ENCODE measurements at regions not wholly inside any gene's neighbourhood (a gene's known extent, or its start where the extent isn't known, plus 50 kb on each side); places are given as distances from the start of the nearest gene placed in this dataset.

- Mint-ChIP-seq H3K9me3 (no peaks in the 10 kb centered on the region), H3K27ac (no peak overlapping the region), H3K4me1 (no peaks in the 10 kb centered on the region), H3K36me3 (no peaks in the 10 kb centered on the region), H3K4me3 (no peak overlapping the region), H3K27me3 (peaks cover 5 to 10% of the 10 kb centered on the region in 2 donors)
- Histone ChIP-seq H3K9me3 (ENCODE audit: low read length) (no peaks in the 10 kb centered on the region), H3K4me3 (ENCODE audit: low read length) (no peak overlapping the region), H3K4me1 (ENCODE audit: insufficient read depth, low read length) (no peaks in the 10 kb centered on the region), H3K36me3 (ENCODE audit: insufficient read depth, low read length) (no peaks in the 10 kb centered on the region), H3K27me3 (ENCODE audit: insufficient read depth, low read length, poor library complexity, severe bottlenecking) (no peaks in the 10 kb centered on the region), H3K27ac (ENCODE audit: low read depth, low read length) (no peak overlapping the region)
- POLR2A ChIA-PET = no interaction called here
- CTCF ChIA-PET = no interaction called here
- DNase-seq = no peak
Observed at GRCh38 chr2:128722489-128722888, 403.8 kb upstream of the HS6ST1 start.

GRCh38 chr2:128724547-128724946 lies 405.9 kb upstream of the HS6ST1 start:
- no peak overlapping the region for H3K4me3 Mint-ChIP-seq

GRCh38 chr2:128724972-128725371 lies 406.3 kb upstream of the HS6ST1 start:
- Mint-ChIP-seq H3K27me3 (no peaks in the 10 kb centered on the region), H3K36me3 (no peaks in the 10 kb centered on the region), H3K27ac (no peak overlapping the region), H3K4me3 (no peak overlapping the region), H3K4me1 (no peaks in the 10 kb centered on the region), H3K9me3 (peaks cover 0 to 12% (median 5%) of the 10 kb centered on the region in 5 donors)
- DNase-seq = no peak
- no peaks in the 10 kb centered on the region for H3K36me3 ChIP-seq (ENCODE audit: insufficient read depth, low read length)
- no peaks in the 10 kb centered on the region for H3K4me1 ChIP-seq (ENCODE audit: insufficient read depth, low read length)
- H3K27me3 ChIP-seq (ENCODE audit: insufficient read depth, low read length, poor library complexity, severe bottlenecking) = no peaks in the 10 kb centered on the region
- POLR2A ChIA-PET = no interaction called here
- CTCF ChIA-PET = no interaction called here
- H3K9me3 ChIP-seq (ENCODE audit: low read length) = no peaks in the 10 kb centered on the region
- H3K4me3 ChIP-seq (ENCODE audit: low read length) = no peak overlapping the region
- H3K27ac ChIP-seq (ENCODE audit: low read depth, low read length) = no peak overlapping the region

More at GRCh38 chr2:128724547-128724946, 405.9 kb upstream of the HS6ST1 start:
- H3K36me3 ChIP-seq (ENCODE audit: insufficient read depth, low read length) = no peaks in the 10 kb centered on the region
- H3K4me1 Mint-ChIP-seq = no peaks in the 10 kb centered on the region
- CTCF ChIA-PET = no interaction called here
- H3K36me3 Mint-ChIP-seq = no peaks in the 10 kb centered on the region
- H3K27me3 ChIP-seq (ENCODE audit: insufficient read depth, low read length, poor library complexity, severe bottlenecking) = no peaks in the 10 kb centered on the region
- H3K4me3 ChIP-seq (ENCODE audit: low read length) = no peak overlapping the region
- no peaks in the 10 kb centered on the region for H3K9me3 ChIP-seq (ENCODE audit: low read length)
- H3K27me3 Mint-ChIP-seq = no peaks in the 10 kb centered on the region
- H3K27ac Mint-ChIP-seq = no peak overlapping the region
- H3K9me3 Mint-ChIP-seq = peaks cover 0 to 12% (median 4%) of the 10 kb centered on the region in 5 donors
- no peak for DNase-seq
- H3K4me1 ChIP-seq (ENCODE audit: insufficient read depth, low read length) = no peaks in the 10 kb centered on the region
- H3K27ac ChIP-seq (ENCODE audit: low read depth, low read length) = no peak overlapping the region
- POLR2A ChIA-PET = no interaction called here

GRCh38 chr2:128726236-128726635 lies 407.6 kb upstream of the HS6ST1 start:
- Histone ChIP-seq H3K4me3 (ENCODE audit: low read length) (no peak overlapping the region), H3K9me3 (ENCODE audit: low read length) (no peaks in the 10 kb centered on the region), H3K36me3 (ENCODE audit: insufficient read depth, low read length) (no peaks in the 10 kb centered on the region), H3K27ac (ENCODE audit: low read depth, low read length) (no peak overlapping the region), H3K4me1 (ENCODE audit: insufficient read depth, low read length) (no peaks in the 10 kb centered on the region), H3K27me3 (ENCODE audit: insufficient read depth, low read length, poor library complexity, severe bottlenecking) (no peaks in the 10 kb centered on the region)
- DNase-seq = no peak
- Mint-ChIP-seq H3K9me3 (peaks cover 0 to 12% (median 5%) of the 10 kb centered on the region in 5 donors), H3K36me3 (no peaks in the 10 kb centered on the region), H3K27me3 (peaks cover 0 to 6% of the 10 kb centered on the region in 2 donors), H3K4me1 (no peaks in the 10 kb centered on the region), H3K4me3 (no peak overlapping the region), H3K27ac (no peak overlapping the region)
- CTCF ChIA-PET = no interaction called here
- POLR2A ChIA-PET = no interaction called here

GRCh38 chr2:128726911-128727310 lies 408.2 kb upstream of the HS6ST1 start:
- DNase-seq = no peak
- Mint-ChIP-seq H3K4me1 (no peaks in the 10 kb centered on the region), H3K9me3 (peaks cover 0 to 12% (median 5%) of the 10 kb centered on the region in 5 donors), H3K27me3 (peaks cover 0 to 11% of the 10 kb centered on the region in 2 donors), H3K27ac (no peak overlapping the region), H3K4me3 (no peak overlapping the region), H3K36me3 (no peaks in the 10 kb centered on the region)
- POLR2A ChIA-PET = no interaction called here
- CTCF ChIA-PET = no interaction called here
- no peaks in the 10 kb centered on the region for H3K9me3 ChIP-seq (ENCODE audit: low read length)
- H3K27me3 ChIP-seq (ENCODE audit: insufficient read depth, low read length, poor library complexity, severe bottlenecking) = no peaks in the 10 kb centered on the region
- no peaks in the 10 kb centered on the region for H3K36me3 ChIP-seq (ENCODE audit: insufficient read depth, low read length)
- no peak overlapping the region for H3K4me3 ChIP-seq (ENCODE audit: low read length)
- H3K27ac ChIP-seq (ENCODE audit: low read depth, low read length) = no peak overlapping the region
- H3K4me1 ChIP-seq (ENCODE audit: insufficient read depth, low read length) = no peaks in the 10 kb centered on the region

- ChIA-PET POLR2A (no interaction called here), CTCF (no interaction called here)
- no peak overlapping the region for H3K27ac ChIP-seq (ENCODE audit: low read depth, low read length)
- no peak for DNase-seq
- no peak overlapping the region for H3K4me3 Mint-ChIP-seq
- H3K4me1 ChIP-seq (ENCODE audit: insufficient read depth, low read length) = no peaks in the 10 kb centered on the region
- no peaks in the 10 kb centered on the region for H3K4me1 Mint-ChIP-seq
- no peak overlapping the region for H3K4me3 ChIP-seq (ENCODE audit: low read length)
- no peaks in the 10 kb centered on the region for H3K36me3 ChIP-seq (ENCODE audit: insufficient read depth, low read length)
- no peaks in the 10 kb centered on the region for H3K36me3 Mint-ChIP-seq
- no peaks in the 10 kb centered on the region for H3K9me3 ChIP-seq (ENCODE audit: low read length)
- H3K27me3 ChIP-seq (ENCODE audit: insufficient read depth, low read length, poor library complexity, severe bottlenecking) = no peaks in the 10 kb centered on the region
- H3K9me3 Mint-ChIP-seq = peaks cover 0 to 12% (median 5%) of the 10 kb centered on the region in 5 donors
- H3K27me3 Mint-ChIP-seq = peaks cover 0 to 12% of the 10 kb centered on the region in 2 donors
- H3K27ac Mint-ChIP-seq = no peak overlapping the region
Observed at GRCh38 chr2:128727404-128727803, 408.7 kb upstream of the HS6ST1 start.

- DNase-seq = no peak
- H3K9me3 ChIP-seq (ENCODE audit: low read length) = no peaks in the 10 kb centered on the region
- ChIA-PET POLR2A (no interaction called here), CTCF (no interaction called here)
- H3K27me3 ChIP-seq (ENCODE audit: insufficient read depth, low read length, poor library complexity, severe bottlenecking) = no peaks in the 10 kb centered on the region
- H3K4me1 Mint-ChIP-seq = no peaks in the 10 kb centered on the region
- H3K27ac ChIP-seq (ENCODE audit: low read depth, low read length) = no peak overlapping the region
- H3K4me1 ChIP-seq (ENCODE audit: insufficient read depth, low read length) = no peaks in the 10 kb centered on the region
- no peak overlapping the region for H3K27ac Mint-ChIP-seq
- no peak overlapping the region for H3K4me3 Mint-ChIP-seq
- H3K36me3 Mint-ChIP-seq = no peaks in the 10 kb centered on the region
- peaks cover 0 to 12% (median 5%) of the 10 kb centered on the region in 5 donors for H3K9me3 Mint-ChIP-seq
- no peaks in the 10 kb centered on the region for H3K36me3 ChIP-seq (ENCODE audit: insufficient read depth, low read length)
- peaks cover 0 to 12% of the 10 kb centered on the region in 2 donors for H3K27me3 Mint-ChIP-seq
- H3K4me3 ChIP-seq (ENCODE audit: low read length) = no peak overlapping the region
Observed at GRCh38 chr2:128727914-128728313, 409.2 kb upstream of the HS6ST1 start.

GRCh38 chr2:128729051-128729450 lies 410.4 kb upstream of the HS6ST1 start:
- Mint-ChIP-seq H3K9me3 (peaks cover 0 to 12% (median 5%) of the 10 kb centered on the region in 5 donors), H3K27me3 (peaks cover 3 to 21% of the 10 kb centered on the region in 2 donors), H3K27ac (no peak overlapping the region), H3K4me3 (no peak overlapping the region), H3K4me1 (no peaks in the 10 kb centered on the region), H3K36me3 (no peaks in the 10 kb centered on the region)
- no peaks in the 10 kb centered on the region for H3K36me3 ChIP-seq (ENCODE audit: insufficient read depth, low read length)
- H3K9me3 ChIP-seq (ENCODE audit: low read length) = no peaks in the 10 kb centered on the region
- POLR2A ChIA-PET = no interaction called here
- CTCF ChIA-PET = no interaction called here
- no peak overlapping the region for H3K4me3 ChIP-seq (ENCODE audit: low read length)
- no peaks in the 10 kb centered on the region for H3K4me1 ChIP-seq (ENCODE audit: insufficient read depth, low read length)
- DNase-seq = no peak
- H3K27ac ChIP-seq (ENCODE audit: low read depth, low read length) = no peak overlapping the region
- H3K27me3 ChIP-seq (ENCODE audit: insufficient read depth, low read length, poor library complexity, severe bottlenecking) = no peaks in the 10 kb centered on the region
